Activated CD4-positive, alpha-beta T cell treated with anti-CD3 and anti-CD28 coated beads, Interleukin-2, amount 50 U/mL, for 4 hours (primary cell): ENCODE measurements at regions not wholly inside any gene's neighbourhood (a gene's known extent, or its start where the extent isn't known, plus 50 kb on each side); places are given as distances from the start of the nearest gene placed in this dataset.

ENCODE experiments used
- DNase-seq, 2 experiments: peaks; one replicate each; pipeline ENCODE4 v3.0.0-alpha.2; 2020

DNA sequence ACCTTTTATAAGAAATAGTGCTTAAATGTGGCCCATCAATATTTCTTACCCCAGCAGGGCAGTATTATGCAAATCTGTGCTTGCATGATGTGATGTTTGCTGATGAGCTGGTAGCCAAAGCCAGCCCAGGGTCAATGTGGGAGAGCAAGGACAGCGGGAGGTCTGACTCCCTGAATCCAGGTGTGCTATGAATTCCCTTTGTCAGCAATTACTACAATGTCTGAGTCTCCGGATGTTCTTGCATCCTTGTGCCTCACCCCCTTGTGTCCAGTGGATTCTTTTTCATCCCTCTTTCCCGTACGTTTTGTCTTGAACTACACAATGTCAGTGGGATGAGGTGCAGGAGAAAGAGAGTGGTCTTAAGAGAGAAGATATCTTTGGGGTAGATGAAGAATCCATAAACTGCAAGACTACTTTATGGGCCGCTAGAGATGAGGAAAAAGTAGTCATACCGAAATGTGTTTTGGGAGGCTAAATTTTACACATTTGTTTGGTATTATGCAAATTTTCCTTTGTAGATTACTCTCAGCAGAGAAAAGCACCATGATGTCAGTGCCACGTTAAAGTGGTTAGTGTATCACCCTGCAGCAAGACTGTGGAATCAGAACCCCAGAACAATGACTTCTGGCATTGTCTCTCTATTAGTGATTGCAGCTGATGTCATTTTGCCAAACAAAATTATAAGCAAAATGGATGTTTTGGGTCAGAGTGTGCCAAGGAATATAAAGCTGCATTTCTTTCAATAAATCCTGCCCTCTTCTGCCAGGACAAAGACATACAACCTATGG lies 53.5 kb upstream of the TSHZ3 start:
- DNase-seq: no peak

DNA sequence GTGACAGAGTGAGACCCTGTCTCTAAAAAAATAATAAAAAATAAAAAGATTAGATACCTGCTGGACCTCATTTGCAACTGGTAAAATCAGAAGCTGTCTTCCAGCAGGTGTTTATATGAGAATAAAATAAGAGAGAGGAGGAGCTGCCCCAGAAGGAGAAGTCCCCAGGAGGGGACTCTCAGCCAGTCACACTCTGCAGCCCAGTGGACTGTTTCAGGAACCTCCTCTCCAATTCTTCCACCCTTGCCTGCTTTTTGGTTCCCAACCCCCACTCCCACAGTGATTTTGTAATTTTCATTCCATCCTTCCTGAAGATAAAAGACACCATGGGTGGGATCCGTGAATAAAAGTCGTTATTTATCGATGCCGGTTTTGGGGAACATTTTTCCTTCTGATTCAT lies 56.9 kb upstream of the TSHZ3 start:
- DNase-seq: no peak

DNA sequence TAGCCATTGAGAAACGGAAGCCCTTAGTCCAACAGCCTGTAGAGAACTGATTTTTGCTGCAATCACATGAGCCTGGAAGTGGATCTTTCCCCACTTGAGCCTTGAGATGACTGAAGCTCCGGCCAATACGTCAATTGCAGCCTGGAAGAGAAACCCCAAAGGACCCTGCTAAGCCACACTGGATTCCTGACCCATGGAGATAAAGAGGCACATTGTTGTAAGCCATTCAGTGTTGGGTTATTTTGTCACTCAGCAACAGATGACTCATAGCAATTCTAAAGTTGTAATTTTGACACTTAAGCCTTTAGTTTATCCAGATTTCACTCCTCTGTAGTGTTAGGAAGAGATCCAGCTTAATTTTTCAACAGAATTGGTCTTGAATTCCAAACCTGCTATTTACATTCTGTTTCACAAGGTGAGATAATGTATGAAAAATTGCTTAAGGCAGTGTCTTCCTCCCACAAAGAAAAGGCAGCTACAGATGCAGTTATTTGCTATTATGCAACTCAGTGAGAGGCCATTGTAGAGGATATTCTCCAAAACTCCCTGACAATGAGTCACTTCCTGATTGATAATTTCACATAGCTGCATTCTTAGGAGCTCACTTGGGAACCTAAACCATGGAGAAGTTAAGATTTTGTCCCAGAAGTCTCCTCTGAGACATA lies 59.4 kb upstream of the TSHZ3 start:
- no peak for DNase-seq

- DNase-seq: no peak
Measured at GRCh38 chr19:31413353-31413752, 64.1 kb upstream of the TSHZ3 start.

GRCh38 chr19:31415322-31415721 lies 66.1 kb upstream of the TSHZ3 start:
- no peak for DNase-seq

GRCh38 chr19:31416548-31416947 lies 67.3 kb upstream of the TSHZ3 start:
- DNase-seq: no peak

- DNase-seq: no peak
Measured at GRCh38 chr19:31418055-31418454, 68.8 kb upstream of the TSHZ3 start.

DNA sequence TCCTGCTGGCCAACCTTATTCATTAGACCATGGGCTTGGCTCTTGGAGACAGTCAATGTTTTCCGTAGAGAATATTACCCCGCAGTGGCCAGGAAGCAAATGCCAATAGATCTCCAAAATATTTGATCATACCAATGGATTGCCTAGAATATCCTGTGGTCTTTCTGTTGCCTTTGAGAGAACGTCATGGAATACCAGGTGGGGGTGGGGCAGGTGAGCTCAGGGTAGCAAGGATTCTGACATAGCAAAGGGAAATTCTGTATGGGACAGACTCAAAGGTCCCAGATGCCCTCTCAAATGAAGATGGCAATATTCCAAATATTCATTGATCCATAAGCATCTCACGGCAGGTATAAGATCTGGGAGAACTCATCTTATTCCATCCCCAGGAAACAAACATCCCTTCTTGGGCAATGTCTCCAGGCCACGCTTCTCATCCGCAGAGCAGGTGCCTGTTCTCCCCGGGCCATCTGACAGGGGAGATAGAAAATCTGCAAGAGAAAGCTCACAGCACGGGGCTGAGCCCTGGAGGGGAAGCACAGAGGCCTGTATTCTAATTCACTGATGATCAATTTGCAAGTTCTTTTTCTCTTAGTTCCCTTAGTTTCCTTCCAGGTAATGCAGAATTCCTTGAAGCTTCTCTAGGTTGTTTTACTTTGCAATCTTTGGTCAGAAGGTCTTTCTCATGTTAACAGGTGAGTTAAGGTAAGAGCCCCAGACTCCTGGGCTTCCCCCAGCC lies 69.6 kb upstream of the TSHZ3 start:
- DNase-seq: no peak

- no peak for DNase-seq
Measured at GRCh38 chr19:31419871-31420445, 70.7 kb upstream of the TSHZ3 start.

DNA sequence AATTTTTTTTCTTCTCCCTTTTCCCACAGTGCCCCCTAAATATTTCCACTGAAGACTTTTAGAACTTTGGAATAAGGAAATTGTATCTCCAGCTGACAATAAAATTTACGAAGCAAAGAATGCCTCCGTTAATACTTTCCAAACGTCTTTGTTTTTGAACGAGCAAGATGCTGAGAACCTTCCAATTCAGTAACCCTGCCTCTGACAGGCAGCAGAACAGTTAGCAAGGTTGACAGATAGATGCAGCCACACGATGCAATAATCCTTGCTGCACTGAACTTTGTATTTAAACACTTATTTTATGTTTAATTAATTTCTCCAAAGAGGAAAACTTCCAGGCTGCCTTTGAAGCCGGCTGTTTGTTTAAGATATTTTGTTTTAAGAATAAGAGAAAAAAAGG lies 71.8 kb upstream of the TSHZ3 start:
- DNase-seq: no peak

DNA sequence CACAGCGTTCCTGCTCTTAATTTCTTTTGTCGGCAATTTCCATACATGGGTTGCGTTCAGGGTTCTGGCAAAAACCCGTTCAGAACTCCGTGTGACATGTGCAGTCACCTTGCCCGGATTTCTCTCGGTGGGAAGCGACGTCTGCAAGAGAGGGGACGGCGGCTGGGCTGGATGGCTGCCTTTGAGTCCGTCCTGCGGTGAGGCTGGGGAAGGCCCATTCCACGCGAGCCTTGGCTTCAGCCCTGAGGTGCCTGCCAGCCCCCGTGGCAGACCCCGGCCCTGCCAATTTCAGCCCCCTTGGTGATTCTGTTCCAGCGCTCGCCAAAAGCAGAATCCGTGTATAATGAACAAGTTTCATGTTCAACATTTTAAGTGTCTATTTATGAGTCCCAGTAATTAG lies 72.6 kb upstream of the TSHZ3 start:
- no peak for DNase-seq

- no peak for DNase-seq
Measured at GRCh38 chr19:31423896-31424295, 74.7 kb upstream of the TSHZ3 start.

- DNase-seq: no peak
Measured at GRCh38 chr19:31424861-31425620, 75.8 kb upstream of the TSHZ3 start.

- DNase-seq: no peak
Measured at GRCh38 chr19:31427857-31428256, 78.6 kb upstream of the TSHZ3 start.

DNA sequence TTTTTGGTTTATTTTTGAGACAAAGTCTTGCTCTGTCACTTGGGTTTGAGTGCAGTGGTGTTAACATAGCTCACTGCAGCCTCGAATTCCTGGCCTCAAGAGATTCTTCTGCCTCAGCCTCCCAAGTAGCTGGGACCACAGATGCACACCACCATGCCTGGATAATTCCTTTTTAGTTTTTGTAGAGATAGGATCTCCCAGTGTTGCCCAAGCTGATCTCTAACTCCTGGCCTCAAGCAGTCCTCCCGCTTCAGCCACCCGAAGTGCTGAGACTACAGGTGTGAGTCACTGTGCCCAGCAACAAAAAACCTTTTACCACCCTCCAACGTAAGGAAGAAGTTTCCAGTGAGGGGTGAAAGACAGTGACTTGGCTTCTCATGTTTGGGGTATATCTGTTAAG lies 81.1 kb upstream of the TSHZ3 start:
- no peak for DNase-seq

- DNase-seq: no peak
Measured at GRCh38 chr19:31432201-31432810, 83.1 kb upstream of the TSHZ3 start.

DNA sequence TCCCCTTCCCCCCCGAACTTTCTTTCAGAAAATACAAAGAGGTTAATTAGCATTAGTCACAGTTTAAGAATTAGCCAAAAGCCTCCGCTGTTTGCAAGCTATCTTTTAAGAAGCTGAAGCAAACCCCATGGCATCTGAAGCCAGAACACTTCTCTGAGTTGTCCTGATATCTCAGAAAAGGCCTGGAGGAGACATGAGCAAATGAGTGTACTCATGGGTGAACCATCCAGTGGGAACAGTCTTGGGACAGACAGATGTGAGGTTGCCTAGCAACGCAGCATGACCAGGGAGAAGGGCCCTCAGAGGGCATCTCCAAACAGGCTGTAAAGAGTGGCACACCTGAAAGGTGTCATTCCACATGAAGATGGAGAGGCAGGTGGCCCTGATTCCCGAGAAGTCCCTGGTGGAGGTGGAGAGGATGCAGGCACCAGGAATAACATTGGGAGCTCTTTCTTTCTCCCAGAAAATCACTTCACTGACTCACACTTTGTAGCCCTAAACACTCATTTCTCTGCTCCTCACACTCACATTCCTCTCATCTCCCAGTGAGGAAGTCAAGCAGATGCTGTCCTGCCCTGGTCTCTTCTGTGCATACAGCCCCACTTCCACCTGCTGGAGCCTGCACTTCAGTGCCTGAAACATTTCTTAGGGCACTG lies 87.0 kb upstream of the TSHZ3 start:
- DNase-seq: no peak

- no peak for DNase-seq
Measured at GRCh38 chr19:31438401-31439269, 89.4 kb upstream of the TSHZ3 start.

GRCh38 chr19:31439270-31439573 lies 90.0 kb upstream of the TSHZ3 start:
- no peak for DNase-seq

DNA sequence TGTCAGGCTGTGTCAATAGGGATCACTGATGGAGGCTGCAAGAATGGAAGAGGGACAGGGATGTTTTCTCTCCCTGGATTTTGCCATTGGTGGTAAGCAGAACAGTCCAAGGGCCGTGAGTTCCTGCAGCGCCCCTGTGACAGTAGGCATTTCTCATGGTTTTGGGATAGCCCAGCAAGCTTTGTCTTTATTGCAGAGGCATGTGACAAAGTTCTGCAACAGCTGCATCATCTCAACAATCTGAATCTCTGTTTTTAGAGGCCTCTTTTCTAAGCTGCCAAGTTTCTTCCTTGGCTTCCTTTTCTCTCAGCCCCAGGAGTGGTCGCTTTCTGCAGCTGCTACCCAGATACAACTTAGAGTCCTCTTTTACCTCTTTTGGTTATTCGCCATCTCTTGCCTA lies 95.7 kb upstream of the TSHZ3 start:
- no peak for DNase-seq

- no peak for DNase-seq
Measured at GRCh38 chr19:31445406-31445805, 96.2 kb upstream of the TSHZ3 start.
